MM.1S (cell line): ENCODE measurements at regions not wholly inside any gene's neighbourhood (a gene's known extent, or its start where the extent isn't known, plus 50 kb on each side); places are given as distances from the start of the nearest gene placed in this dataset.

Experiments used
- DNase-seq: peaks from one replicate; pipeline ENCODE4 v3.0.0-alpha.2; 2015
- H2AFZ ChIP-seq: fragments of 300-600 bp; sonication (generic); 2 replicates; pipeline ENCODE4 v1.6.0; 2016; ENCODE audit warnings: antibody characterized with exemption, low read length
- H3F3A ChIP-seq: fragments of 300-600 bp; sonication (generic); 2 replicates; pipeline ENCODE4 v1.6.1; 2016; ENCODE audit warnings: mild to moderate bottlenecking, antibody characterized with exemption, low read length, moderate library complexity, mixed read lengths; ENCODE audit not compliant: insufficient read depth
- H3K27ac ChIP-seq: fragments of 300-600 bp; sonication (generic); 2 replicates; pipeline ENCODE4 v1.5.1; 2016; ENCODE audit warnings: mild to moderate bottlenecking, low read length
- H3K27me3 ChIP-seq: fragments of 300-600 bp; sonication (generic); replicated peaks from 2 replicates; pipeline ENCODE4 v1.6.0; 2016; ENCODE audit warnings: low read length; ENCODE audit not compliant: insufficient read depth
- H3K36me3 ChIP-seq: fragments of 300-600 bp; sonication (generic); replicated peaks from 2 replicates; pipeline ENCODE4 v1.6.1; 2016; ENCODE audit warnings: mild to moderate bottlenecking, low read length, mixed read lengths; ENCODE audit not compliant: insufficient read depth
- H3K4me1 ChIP-seq: fragments of 300-600 bp; sonication (generic); 2 replicates; pipeline ENCODE4 v1.6.1; 2016; ENCODE audit warnings: low read length, mixed read lengths
- H3K4me2 ChIP-seq: fragments of 300-600 bp; sonication (generic); 2 replicates; pipeline ENCODE4 v1.6.0; 2016; ENCODE audit warnings: low read depth, low read length
- H3K4me3 ChIP-seq: fragments of 300-600 bp; sonication (generic); 2 replicates; pipeline ENCODE4 v1.5.1; 2016; ENCODE audit warnings: low read length, mixed read lengths
- H3K79me2 ChIP-seq: fragments of 300-600 bp; sonication (generic); 2 replicates; pipeline ENCODE4 v1.6.1; 2016; ENCODE audit warnings: mixed run types, low read length, mixed read lengths
- H3K9ac ChIP-seq: fragments of 300-600 bp; sonication (generic); 2 replicates; pipeline ENCODE4 v1.6.1; 2016; ENCODE audit warnings: low read length, mixed read lengths
- H3K9me2 ChIP-seq: fragments of 300-600 bp; sonication (generic); replicated peaks from 2 replicates; pipeline ENCODE4 v1.6.1; 2016; ENCODE audit warnings: mild to moderate bottlenecking, low read length, mixed read lengths; ENCODE audit not compliant: insufficient read depth
- H3K9me3 ChIP-seq: fragments of 300-600 bp; sonication (generic); replicated peaks from 2 replicates; pipeline ENCODE4 v1.6.1; 2016; ENCODE audit warnings: mild to moderate bottlenecking, low read length, mixed read lengths; ENCODE audit not compliant: insufficient read depth
- H4K20me1 ChIP-seq: fragments of 300-600 bp; sonication (generic); 2 replicates; pipeline ENCODE4 v1.6.1; 2016; ENCODE audit warnings: mild to moderate bottlenecking, low read length, moderate library complexity, mixed read lengths; ENCODE audit not compliant: insufficient read depth
- CTCF ChIP-seq: fragments of 300-600 bp; sonication (generic); IDR thresholded peaks from 2 replicates; pipeline ENCODE4 v1.5.1; 2016; ENCODE audit warnings: antibody characterized with exemption, low read length, mixed read lengths
- EZH2 ChIP-seq: fragments of 300-600 bp; sonication (generic); optimal IDR thresholded peaks from 2 replicates; pipeline ENCODE3; 2017; ENCODE audit warnings: low read depth, mild to moderate bottlenecking, antibody characterized with exemption, low read length, mixed read lengths
- EZH2phosphoT487 ChIP-seq: fragments of 300-600 bp; sonication (generic); IDR thresholded peaks from 2 replicates; pipeline ENCODE4 v1.6.1; 2018; ENCODE audit warnings: antibody characterized with exemption, low read length

GRCh38 chr11:70498976-70499801 is 100.9 kb downstream of the CTTN start:
- Histone ChIP-seq H3K4me3 (no peak overlapping the region), H3K79me2 (no peaks in the 10 kb centered on the region)
- no peak for DNase-seq

GRCh38 chr11:70500076-70500847 is 101.9 kb downstream of the CTTN start:
- Histone ChIP-seq H3K4me3 (no peak overlapping the region), H3K27ac (no peak overlapping the region), H2AFZ (no peak overlapping the region), H3K27me3 (peaks cover 98% of the 10 kb centered on the region), H3K4me2 (no peak overlapping the region), H3F3A (no peaks in the 10 kb centered on the region), H3K9ac (no peak overlapping the region), H4K20me1 (no peaks in the 10 kb centered on the region), H3K9me3 (no peaks in the 10 kb centered on the region), H3K79me2 (no peaks in the 10 kb centered on the region), H3K4me1 (no peaks in the 10 kb centered on the region), H3K9me2 (no peaks in the 10 kb centered on the region), H3K36me3 (no peaks in the 10 kb centered on the region)
- no peak for DNase-seq
- TF ChIP-seq EZH2 (no peak), CTCF (no peak), EZH2phosphoT487 (no peak)

More at GRCh38 chr11:70498976-70499801, 100.9 kb downstream of the CTTN start:
- no peaks in the 10 kb centered on the region for H3K36me3 ChIP-seq
- H3F3A ChIP-seq: no peaks in the 10 kb centered on the region
- no peak overlapping the region for H3K27ac ChIP-seq
- no peak overlapping the region for H2AFZ ChIP-seq
- no peaks in the 10 kb centered on the region for H3K9me2 ChIP-seq
- H4K20me1 ChIP-seq: no peaks in the 10 kb centered on the region
- H3K4me1 ChIP-seq: no peaks in the 10 kb centered on the region
- H3K27me3 ChIP-seq: peaks cover 96% of the 10 kb centered on the region
- H3K9ac ChIP-seq: no peak overlapping the region
- no peak for TF ChIP-seq EZH2
- TF ChIP-seq CTCF: no peak
- TF ChIP-seq EZH2phosphoT487: no peak
- H3K4me2 ChIP-seq: no peak overlapping the region
- no peaks in the 10 kb centered on the region for H3K9me3 ChIP-seq

- H3K4me3 ChIP-seq: no peak overlapping the region
- no peak for DNase-seq
- peaks cover 98% of the 10 kb centered on the region for H3K27me3 ChIP-seq
- no peaks in the 10 kb centered on the region for H3F3A ChIP-seq
- no peak overlapping the region for H3K9ac ChIP-seq
- H3K4me2 ChIP-seq: no peak overlapping the region
- H3K9me2 ChIP-seq: no peaks in the 10 kb centered on the region
- no peaks in the 10 kb centered on the region for H3K9me3 ChIP-seq
- no peak for TF ChIP-seq EZH2
- no peak for TF ChIP-seq EZH2phosphoT487
- no peak for TF ChIP-seq CTCF
- H4K20me1 ChIP-seq: no peaks in the 10 kb centered on the region
- no peaks in the 10 kb centered on the region for H3K36me3 ChIP-seq
- H3K27ac ChIP-seq: no peak overlapping the region
- H3K79me2 ChIP-seq: no peaks in the 10 kb centered on the region
- no peaks in the 10 kb centered on the region for H3K4me1 ChIP-seq
- H2AFZ ChIP-seq: no peak overlapping the region
Observed at GRCh38 chr11:70501051-70501901, 102.9 kb downstream of the CTTN start.
